Activated CD4-positive, CD25-positive, alpha-beta regulatory T cell (primary cell): ENCODE measurements at regions not wholly inside any gene's neighbourhood (a gene's known extent, or its start where the extent isn't known, plus 50 kb on each side); places are given as distances from the start of the nearest gene placed in this dataset.

Source experiments
- DNase-seq, 4 experiments: peaks; one replicate each; lab custom pipeline; 2025; lab: John Stamatoyannopoulos, UW

DNA sequence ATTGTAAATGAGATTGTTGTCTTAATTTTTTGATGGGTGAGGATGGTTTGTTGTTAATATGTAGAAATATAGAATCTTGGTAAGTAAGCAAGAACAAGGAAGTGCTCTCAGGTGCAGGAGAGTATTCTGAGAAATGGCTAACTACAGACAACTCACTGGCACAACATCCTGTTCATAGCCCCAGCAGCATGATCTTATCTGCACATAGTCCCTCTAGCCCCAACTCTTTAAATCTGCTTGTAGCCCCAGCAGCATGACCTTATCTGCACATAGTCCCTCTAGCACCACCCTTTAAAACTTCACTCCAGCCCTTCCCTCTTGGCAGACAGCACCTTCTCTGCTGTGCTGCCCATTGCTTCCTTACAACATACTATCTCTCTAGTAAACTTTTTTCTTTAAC, 1957.1 kb upstream of the ADGRL3 start:
- no peak for DNase-seq

DNA sequence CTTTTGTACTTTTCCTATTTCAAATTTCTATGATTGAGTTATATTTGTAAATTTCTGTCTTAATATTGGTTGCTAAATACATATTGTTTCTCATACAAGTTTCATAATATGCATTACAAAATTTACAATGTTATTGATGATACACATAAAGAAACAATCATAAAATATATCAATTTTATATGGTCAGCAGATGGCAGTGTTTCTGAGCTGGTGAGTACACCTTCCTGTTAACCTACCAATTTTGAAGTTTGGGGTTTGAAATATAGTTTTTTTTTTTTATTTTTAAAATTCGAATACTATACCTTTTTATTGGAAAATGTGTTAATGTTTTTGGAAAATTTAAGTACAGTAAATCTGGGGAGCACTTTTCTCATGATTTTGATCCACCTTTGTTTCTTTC, 1953.1 kb upstream of the ADGRL3 start:
- DNase-seq: no peak

DNA sequence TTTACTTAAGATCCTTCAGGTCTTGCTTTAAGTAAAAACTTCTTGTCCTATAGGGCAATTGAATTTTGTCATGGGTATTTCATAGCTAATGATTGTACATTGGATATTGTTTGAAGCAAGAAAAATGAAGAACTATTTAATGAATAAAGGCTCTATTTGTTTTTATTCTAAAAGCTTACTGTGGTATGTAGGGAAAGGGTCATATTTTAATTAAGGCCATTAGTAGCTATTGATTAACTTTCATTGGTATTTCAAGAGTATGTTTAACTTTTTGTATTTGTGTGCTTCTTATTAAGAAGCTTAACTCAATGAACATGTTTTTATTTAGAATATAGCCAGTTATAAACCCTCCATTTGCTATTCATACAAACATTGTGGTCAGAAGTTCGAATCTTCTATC, 1951.8 kb upstream of the ADGRL3 start:
- no peak for DNase-seq

DNA sequence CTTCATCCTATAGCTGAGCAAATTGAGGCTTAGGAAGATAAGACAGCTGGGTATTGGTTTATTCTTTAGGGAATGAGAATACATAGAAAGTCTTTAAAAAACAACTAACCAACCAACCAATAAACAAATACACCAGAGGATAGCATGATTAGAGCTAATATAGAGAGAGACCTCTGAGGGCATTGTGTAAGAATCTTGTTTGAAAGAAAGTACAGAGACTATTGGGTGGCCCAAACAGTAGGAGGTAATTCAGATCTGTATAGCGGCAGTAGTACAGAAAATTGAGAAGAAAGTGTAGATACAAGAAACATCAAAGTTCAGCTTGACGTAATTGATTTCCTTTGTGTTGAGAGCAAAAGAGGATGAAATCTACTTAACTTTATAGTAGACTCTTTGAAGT, 1951.0 kb upstream of the ADGRL3 start:
- DNase-seq: no peak

DNA sequence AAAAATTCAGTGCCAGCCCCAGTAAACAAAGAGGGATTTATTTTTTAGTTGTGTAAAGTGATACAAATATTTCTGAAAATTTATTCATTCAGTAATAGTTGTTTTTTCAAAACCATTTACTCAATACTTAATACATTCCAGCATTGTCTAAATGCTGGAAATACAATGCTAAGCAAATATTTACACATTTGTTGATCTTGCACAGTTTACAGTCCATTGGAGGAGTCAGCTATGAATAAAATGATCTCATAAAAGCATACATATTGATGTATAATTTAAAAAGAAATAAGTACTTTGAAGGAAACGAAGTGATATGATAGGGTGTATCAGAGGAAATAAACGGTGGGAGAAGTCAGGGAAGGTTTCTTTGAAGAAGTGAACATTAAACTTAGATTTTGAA, 1942.1 kb upstream of the ADGRL3 start:
- DNase-seq: no peak

DNA sequence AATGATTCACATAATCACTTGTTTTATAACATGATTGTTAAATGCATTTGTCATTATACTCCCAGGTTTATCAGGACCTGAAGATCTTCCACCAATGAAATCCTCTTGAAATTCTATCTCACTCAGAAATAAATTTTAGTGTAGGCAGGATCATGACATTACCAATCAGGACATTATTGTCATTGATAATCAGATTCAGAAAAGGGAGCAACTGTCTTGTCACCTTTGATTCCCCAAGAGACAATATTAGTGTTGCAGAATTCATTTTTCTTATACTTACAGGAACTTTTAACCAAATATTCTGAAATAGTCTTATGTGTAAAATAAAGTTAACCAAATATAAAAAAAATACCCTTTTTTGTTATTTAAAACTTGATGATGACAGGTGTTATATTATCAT, 1892.5 kb upstream of the ADGRL3 start:
- no peak for DNase-seq

DNA sequence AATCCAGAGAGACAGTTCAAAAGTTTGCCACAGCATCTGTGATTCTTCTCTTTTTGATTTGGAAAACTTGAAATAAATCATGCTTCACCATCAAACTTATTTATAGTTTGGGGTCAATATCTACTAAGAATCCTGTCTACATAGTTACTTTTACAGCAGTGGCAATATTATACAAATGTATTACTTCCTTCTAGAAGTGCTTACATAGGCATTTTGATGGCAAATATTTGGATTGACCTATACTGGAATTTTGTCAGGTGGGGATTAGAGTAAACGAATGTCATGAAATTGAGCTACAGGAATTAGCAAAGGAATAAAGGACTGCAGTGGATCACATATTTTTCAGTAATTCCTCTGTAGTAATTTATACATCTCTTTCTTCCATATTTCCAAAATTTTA, 1885.5 kb upstream of the ADGRL3 start:
- DNase-seq: no peak

DNA sequence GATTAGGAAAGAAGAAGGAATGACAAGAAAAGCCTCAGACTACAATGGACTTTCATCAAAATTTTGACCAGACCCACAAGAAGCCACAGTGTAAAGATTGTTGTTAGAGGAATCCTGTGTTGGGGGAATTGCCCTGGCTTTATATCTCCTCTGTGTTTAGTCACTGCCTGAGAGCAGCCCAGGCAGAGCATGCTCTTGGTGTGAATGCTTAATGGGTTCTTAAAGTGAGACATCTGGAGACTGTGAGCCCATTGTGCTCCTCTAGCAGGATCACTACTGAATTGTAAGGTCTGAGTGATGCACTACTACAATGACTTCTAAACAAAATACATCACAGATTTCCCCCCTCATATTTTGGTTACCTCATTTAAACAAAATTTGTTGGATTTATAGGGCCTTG, 1860.5 kb upstream of the ADGRL3 start:
- no peak for DNase-seq

DNA sequence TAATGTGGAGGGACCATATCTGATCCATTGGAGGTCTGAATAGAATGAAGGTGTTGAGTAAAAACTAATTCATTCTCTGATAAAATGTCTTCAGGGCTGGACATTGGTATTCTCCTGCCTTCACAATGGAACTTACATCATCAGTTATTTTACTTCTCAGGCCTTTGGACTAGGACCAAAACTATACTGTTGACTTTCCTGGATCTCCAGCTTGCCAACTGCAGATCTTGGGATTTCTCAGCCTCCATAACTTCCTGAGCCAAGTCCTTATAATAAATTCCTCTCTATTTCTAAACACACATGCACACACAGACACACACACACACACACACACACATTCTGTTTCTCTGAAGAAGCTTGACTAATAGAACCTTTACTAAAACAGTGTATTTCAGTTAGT, 1858.6 kb upstream of the ADGRL3 start:
- no peak for DNase-seq

DNA sequence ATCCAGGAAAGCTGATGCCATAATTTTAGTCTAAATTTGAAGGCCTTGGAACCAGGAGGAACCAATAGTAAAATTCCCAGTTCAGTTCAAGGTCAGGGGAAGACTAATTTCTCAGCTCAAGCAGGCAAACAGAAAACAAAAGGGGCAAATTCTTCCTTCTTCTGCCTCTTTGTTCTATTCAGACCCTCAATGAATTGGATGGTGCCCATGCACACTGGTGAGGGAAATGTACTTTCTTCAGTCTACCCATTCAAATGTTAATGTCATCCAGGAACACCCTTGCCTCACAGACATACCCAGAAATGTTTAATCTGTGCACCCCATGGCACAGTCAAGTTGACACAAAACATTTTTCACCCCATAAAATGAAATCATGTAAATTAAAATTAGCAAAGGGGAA, 1851.2 kb upstream of the ADGRL3 start:
- no peak for DNase-seq

DNA sequence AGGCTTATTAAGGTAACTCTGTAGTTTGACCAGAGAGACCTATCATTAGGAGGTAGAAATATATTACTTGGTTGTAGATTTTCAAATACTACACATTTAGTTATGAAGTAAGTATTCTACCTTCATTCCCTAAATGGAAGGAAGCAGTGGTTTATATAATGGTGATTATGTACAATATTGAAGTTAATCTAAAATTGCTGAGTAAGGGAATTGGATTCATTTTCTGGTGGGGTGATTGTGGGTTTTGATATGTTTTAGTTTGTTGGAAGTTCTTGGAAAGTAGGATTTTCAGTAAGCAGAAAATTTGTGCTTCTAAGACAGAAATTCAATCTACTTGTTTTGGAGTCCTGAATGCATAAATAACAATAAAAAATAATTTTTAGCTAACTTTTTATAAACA, 1830.9 kb upstream of the ADGRL3 start:
- DNase-seq: no peak

DNA sequence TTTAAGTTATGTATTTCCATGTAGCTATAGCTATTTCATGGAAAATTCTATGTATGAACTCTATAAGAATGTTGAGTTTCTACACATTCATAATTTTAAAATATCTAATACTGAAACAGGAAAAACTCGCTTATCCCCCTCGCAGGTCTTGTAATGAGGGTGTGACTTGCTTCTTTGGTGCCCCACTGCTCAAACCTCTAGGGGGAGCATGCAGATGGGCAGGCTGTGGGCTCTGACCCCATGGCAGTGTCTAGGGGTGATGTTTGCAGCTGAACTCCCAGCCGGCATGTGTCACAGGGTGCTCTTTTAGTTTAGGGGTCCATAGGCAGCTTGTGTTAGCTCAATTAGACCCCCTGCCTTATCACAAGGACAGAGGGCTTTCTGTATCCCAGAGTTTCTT, 1825.7 kb upstream of the ADGRL3 start:
- DNase-seq: no peak

DNA sequence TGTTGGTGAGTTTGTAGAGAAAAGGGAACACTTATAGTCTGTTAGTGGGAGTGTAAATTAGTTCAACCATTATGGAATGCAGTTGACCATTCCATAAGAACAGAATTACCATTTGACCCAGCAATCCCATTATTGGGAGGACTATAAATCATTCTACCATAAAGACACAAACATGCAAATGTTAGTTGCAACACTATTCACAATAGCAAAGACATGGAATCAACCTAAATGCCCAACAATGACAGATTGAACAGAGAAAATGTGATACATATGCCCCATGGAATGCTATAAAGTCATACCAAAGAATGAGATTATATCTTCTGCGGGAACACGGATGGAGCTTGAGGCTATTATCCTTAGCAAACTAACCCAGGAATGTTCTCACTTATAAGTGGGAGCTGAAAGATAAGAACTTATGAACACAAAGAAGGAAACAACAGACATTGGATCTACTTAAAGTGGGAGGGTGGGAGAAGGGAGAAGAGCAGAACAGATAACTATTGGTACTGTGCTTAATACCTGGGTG, 1819.2 kb upstream of the ADGRL3 start:
- no peak for DNase-seq

DNA sequence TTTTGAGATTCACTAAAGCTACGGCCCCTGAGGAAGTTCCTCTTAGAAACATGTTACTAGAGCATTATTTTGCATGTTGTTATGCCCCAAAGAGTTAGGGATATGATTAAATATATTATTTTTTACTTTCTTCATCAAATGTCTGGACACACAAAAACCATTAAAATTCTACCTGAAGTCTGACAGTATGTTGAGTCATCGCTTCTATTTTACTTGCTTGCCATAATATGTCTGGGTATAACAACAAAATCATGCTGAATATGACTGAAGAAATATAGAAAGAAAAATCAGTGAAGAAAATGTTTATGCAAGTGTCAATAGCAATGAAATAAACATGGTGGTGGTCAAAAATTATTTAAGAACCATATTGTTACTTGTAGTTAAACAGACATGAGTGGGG, 1818.5 kb upstream of the ADGRL3 start:
- DNase-seq: no peak

DNA sequence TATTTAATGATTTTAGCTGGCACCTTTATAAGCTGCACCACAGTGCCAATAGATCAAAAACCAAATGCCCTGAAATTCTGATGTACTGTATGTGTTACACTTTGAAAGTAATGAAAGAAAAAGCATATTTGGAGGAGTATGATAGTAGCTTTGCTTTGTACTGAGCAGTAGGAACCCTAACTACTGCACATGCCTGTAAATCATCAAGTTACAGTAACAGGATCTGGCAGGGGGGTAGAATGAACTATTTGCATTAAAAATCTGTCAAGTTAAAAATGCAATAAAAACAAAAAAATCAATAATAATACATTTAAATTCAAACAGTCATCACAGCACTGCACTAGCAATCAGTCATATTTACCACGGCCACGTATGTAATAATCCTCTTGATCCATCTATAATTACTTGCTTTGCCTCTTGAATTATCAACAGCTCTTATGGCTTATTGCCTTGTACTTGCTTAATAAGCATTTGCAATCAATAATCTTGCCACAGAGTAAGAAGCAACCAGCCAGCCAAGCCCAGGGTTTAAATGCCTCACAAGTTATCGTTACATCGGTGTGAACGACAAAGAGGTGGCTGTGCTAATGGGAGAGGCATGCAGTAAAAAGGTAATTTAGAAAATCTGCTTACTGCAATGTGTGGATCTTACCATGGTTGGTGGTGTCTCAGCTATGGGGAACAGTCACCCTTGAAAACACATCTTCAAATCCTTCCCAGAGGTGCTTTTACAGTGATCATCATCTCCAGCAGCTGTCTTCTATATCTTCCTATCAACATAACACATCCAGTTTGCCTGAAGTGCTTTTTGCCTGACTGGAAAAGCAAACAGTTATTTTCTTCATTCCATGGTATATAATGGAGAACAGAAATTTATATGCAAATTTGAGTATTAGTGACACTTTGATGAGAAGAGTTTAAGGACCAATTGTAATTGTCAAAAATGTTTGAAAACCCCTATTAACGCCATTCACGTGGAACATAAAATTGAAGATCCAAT, 1812.1 kb upstream of the ADGRL3 start:
- no peak for DNase-seq

DNA sequence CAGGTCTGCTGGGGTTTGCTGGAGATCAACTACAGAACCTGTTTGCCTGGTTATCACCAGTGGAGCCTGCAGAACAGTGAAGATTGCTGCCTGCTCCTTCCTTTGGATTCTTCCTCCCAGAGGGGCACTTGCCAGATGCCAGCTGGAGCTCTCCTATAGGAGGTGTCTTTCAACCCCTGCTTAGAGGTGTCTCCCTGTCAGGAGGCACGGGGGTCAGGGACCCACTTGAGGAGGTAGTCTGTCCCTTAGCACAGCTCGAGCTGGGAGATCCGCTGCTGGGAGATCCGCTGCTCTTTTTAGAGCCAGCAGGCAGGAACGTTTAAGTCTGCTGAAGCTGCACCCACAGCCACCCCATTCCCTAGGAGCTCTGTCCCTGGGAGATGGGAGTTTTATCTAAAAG, 1806.3 kb upstream of the ADGRL3 start:
- DNase-seq: no peak

DNA sequence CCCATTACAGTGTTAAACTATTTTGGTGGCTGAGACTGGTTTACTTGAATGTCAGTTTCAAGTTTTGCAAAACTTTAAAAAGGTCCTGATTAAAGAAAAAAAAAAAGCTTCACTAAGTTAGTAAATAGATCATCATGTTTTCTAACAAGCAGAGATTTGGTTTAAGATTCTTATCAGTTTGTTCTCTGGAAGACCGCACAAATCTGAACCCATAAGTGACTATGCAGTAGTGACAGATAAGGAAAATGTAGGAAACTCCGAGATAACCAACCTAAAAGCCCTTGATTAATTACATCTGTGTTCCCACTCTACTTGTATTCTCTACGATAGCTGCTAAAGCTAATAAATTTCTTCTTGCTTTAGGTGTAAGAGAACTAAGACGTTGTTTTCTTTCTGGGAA, 1799.8 kb upstream of the ADGRL3 start:
- DNase-seq: no peak

DNA sequence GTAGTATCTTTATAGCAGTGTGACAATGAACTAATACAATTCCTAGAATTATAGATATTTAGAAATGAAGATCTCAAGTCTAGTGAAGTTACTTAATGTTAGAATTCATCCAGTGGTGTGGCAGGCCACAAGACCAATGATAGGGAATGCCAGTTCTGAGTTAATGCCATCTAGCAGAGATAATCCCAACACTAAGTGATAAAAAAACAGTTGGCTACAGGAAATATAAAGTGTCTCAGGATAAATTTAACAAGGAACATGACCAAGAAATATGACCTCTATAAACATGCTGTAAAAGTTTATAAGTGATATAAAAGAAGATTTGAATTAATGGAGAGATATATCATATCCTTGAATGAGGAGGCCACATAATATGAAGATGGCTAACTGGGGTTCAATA, 1790.5 kb upstream of the ADGRL3 start:
- no peak for DNase-seq

DNA sequence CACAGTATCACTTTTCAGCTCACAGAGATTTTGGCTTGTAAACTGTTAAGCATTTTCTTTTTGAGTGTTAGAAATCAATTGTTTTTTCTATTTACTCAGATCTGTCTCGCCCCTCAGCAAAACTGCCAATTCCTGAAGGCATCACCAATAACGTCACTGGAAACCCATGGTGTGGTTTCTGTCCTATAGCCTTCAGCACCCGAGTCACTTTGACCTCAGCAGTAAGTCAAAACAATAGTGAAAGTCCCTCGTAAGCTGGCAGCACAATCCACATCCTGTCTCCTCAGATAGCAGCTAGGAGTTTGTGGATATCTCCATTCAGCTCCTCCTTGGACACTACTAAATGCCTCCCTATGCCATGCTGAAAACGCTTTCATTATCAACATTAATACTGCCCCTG, 1787.4 kb upstream of the ADGRL3 start:
- DNase-seq: no peak

DNA sequence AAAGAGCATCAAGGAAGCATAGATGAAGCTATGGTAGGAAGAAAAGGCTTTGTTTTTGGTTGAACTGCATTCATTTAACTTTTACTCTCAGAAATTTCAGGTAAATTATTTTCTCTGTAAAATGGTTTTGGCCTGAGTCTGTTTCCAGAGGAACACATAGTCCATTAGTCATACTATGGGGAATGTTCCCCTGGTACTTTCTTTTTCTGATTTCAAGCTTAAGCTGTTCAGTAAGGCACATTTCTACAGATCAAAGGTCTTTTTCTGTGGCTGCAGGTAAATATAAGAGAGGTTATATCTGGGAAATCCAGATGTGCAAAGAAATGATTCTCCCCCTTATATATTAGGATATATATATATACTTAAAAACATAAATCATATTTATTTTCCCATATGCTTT, 1744.4 kb upstream of the ADGRL3 start:
- DNase-seq: no peak

DNA sequence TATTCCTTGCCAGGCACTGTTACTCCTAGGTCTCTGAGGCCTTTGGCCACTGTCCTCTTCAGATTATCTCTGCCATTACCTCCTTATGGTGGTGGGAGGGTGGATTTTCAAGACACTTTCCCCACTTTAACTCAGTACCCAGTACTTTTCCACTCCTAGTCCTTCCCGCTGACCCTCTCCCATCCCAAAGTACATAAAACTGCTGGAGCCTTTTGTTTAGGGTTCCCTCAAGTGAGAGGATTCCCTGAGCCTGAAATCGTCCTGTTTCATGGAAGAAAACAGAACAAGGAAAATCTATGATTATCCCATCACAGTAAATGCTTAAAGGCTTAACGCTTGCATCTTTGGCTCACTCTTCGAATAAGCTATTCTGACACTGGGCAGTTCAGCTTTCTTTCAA, 1742.5 kb upstream of the ADGRL3 start:
- DNase-seq: no peak

DNA sequence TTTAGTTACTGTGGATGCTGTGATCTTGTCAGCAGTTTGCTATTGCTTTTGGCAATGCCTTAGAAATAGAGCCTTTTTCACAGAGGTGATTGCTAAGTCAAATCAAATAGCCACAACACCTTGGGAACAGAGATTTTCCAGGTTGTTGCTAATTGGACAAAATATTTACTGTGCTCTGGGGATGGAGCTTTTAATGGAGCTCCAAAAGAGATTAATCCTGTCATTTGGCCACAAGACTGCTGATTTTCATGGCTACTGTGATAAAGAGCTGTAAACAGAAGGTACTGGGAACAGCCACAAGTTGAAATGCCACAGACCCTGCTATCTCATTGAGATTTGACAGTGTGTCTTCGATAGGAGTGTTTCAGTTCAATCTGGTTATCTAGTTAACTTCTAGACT, 1715.2 kb upstream of the ADGRL3 start:
- no peak for DNase-seq

DNA sequence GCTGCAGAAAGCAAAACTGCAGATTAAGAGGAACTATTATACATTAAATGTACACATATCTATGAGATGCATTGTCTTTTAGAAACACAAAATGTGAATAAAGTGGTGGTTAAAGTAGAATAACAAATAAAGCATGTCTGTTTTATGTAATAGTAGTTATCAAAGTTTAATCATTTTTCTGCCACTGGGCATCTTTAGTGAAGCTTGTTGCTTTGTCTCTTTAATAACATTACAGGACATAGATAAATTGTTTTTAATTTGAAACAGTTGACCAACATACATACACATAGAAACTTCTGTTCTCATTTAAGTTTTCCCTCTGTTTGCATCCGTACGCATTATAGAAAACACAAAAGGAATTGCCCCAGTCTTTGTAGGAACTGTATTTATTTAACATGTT, 1700.0 kb upstream of the ADGRL3 start:
- no peak for DNase-seq

DNA sequence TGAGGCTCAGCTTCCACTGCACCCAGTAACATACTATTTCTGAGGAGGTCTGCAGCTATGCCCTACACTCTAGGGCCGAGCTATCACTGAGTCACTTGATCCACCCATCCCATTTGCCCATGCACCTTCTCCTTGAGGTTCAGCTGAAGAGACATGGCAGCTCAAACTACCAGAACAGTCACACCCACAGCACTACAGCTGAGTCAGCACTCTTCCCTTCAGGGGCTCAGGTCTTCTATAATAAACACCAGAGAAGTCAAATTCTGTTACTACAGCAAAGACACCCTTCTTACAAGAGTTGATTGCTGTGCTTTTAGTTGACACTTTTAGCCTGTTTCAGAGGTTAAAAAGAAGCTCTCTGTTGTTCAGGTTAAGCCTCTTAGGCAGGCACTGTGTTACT, 1696.4 kb upstream of the ADGRL3 start:
- no peak for DNase-seq
